Epithelial cell of proximal tubule (primary cell): ENCODE measurements at regions not wholly inside any gene's neighbourhood (a gene's known extent, or its start where the extent isn't known, plus 50 kb on each side); places are given as distances from the start of the nearest gene placed in this dataset.
"Not testable (repeated sequence)": the region's sequence is repeated elsewhere in the genome, so short reads cannot be mapped to it uniquely, and the experiment has no call there.

Experiments
- DNase-seq: peaks from one replicate; pipeline ENCODE4 v3.0.0-alpha.2; 2011; ENCODE audit warnings: low read depth
- H3K4me3 ChIP-seq: 2 replicates; pipeline ENCODE4 v1.5.1; 2011; ENCODE audit warnings: low read depth, mild to moderate bottlenecking, low read length
- TF ChIP-seq, protein P1 (sequence below): conservative IDR thresholded peaks from 2 replicates; pipeline ENCODE4 v1.5.1; 2012; ENCODE audit warnings: low read depth, mild to moderate bottlenecking, low read length

DNA sequence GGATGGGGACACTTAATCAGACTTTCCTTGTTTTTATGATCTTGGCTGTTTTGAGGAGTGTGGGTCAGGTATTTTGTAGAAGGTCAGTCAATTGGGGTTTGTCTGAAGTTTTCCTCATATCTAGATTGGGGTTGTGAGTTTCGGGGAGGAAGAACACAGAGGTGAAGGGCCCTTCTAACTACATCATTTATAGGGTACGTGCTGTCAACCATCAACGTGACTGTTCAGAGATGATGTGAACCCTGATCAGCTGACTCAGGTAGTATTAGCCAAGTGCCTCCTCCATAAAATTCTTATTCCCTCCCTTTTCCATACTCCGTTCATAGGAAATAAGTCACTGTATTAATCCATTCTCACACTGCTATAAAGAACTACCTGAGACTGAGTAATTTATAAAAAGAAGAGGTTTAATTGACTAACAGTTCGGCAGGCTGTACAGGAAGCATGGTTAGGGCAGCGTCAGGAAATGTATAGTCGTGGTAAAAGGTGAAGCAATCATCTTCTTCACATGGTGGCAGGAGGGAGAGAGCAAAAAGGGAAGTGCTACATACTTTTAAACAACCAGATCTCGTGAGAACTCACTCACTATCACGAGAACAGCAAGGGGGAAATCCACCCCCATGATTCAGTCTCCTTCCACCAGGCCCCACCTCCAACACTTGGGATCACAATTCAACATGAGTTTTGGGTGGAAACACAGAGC is 547.1 kb upstream of the LINC00305 start:
- no peak for DNase-seq
- no peak overlapping the region for H3K4me3 ChIP-seq
- TF ChIP-seq, protein P1, sequence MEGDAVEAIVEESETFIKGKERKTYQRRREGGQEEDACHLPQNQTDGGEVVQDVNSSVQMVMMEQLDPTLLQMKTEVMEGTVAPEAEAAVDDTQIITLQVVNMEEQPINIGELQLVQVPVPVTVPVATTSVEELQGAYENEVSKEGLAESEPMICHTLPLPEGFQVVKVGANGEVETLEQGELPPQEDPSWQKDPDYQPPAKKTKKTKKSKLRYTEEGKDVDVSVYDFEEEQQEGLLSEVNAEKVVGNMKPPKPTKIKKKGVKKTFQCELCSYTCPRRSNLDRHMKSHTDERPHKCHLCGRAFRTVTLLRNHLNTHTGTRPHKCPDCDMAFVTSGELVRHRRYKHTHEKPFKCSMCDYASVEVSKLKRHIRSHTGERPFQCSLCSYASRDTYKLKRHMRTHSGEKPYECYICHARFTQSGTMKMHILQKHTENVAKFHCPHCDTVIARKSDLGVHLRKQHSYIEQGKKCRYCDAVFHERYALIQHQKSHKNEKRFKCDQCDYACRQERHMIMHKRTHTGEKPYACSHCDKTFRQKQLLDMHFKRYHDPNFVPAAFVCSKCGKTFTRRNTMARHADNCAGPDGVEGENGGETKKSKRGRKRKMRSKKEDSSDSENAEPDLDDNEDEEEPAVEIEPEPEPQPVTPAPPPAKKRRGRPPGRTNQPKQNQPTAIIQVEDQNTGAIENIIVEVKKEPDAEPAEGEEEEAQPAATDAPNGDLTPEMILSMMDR = no peak

DNA sequence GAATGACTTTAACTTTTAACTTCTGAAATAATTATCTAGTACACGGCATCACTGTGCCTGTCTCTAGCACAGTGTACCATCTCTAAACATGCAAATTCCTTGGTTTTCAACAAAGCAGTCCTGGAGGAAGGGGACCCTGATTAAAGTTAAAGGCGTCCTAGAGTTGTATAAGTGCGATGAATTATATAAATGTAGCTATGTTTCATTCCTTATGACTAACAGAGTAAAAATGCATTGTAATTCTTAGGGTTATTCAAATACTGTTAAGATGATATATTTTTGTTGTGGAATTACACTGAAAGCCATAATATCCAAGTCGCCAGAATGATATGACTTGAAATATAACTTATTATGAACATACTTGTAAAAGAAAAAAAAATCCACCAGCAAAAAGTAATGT is 544.9 kb upstream of the LINC00305 start:
- H3K4me3 ChIP-seq = no peak overlapping the region
- TF ChIP-seq, protein P1 = no peak
- no peak for DNase-seq

DNA sequence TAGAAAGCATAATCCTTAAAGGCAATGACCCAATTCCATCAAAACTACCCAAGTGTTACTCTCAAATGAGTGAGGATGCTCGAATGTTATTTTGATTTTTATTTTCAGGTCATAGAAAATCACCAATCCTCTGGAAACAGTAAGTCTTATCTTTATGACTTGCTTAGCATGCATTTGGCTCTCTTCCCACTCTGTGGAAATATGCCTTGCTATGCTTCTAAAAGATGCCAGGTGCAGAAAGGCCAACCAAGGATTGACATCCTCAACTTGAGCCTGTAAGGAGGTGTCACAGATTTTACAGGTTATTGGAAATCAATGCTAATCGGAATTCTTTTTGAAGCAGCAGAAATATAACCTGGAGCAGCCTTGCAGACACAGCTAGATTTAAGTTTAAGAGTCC is 543.9 kb upstream of the LINC00305 start:
- no peak overlapping the region for H3K4me3 ChIP-seq
- TF ChIP-seq, protein P1 = no peak
- no peak for DNase-seq

DNA sequence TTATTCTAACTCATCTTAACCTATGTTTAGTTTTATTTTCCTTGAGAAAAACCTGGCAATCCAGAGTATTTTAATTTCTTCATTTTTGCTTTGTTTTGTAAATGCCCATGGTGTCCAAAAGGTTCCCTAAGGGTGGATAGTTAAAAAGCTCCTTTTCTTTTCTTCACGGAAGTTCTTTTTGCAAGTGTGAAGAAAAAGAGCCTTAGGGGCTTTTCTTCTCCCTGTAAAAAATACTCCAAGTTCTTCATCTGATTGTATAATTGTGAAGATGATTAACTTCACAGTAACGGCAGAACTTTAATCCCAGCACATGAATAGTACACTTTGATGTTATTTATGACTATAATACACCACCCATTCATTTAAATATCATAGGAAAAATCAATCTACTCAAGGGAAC is 530.2 kb upstream of the LINC00305 start:
- TF ChIP-seq, protein P1 = no peak
- no peak overlapping the region for H3K4me3 ChIP-seq
- no peak for DNase-seq

DNA sequence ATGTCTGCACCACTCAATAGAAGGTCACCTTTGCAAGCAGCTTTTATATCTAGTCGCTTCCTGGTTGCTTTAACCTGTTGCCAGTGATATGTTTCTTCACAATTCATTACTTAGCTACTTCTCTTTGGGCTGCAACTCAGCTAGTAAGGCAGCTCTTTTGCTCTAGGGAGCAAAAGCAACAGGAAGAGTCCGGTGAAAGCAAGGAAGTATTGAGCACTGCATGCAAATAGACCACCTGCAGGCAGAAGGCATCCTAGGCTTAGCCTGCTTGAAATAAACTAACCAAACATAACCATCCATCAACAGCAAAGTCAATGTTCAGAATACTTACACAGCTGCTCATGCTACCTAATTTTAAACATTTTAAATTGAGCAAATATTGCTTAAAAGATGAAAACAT is 529.2 kb upstream of the LINC00305 start:
- no peak overlapping the region for H3K4me3 ChIP-seq
- no peak for DNase-seq
- TF ChIP-seq, protein P1 = no peak

DNA sequence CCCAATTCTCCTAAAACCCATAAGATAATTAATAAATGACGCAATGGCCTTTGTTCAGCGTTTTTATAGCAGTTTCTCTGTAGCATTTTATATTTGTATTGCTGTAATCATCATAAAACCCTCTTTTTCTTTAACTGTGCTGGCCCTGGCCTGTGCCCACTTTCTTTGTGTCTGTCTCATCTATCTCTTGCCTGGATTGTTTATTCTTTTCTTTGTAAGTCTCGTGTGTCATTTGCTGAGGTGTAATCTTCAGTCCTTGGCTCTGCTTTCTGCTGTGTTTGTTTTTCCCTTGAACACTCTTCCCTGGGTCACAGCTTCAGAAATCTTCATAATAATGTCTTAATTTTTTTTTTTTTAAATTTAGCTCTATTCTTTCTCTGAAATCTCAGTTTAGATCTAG is 525.8 kb upstream of the LINC00305 start:
- TF ChIP-seq, protein P1 = no peak
- H3K4me3 ChIP-seq = no peak overlapping the region
- DNase-seq = no peak

DNA sequence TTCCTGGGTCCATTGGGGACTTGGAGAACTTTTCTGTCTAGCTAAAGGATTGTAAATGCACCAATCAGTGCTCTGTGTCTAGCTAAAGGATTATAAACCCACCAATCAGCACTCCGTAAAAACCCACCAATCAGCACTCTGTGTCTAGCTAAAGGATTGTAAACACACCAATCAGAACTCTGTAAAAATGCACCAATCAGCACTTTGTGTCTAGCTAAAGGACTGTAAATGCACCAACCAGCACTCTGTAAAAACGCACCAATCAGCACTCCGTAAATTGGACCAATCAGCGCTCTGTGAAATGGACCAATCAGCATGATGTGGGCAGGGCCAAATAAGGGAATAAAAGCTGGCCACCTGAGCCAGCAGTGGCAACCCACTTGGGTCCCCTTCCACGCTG is 522.4 kb upstream of the LINC00305 start:
- not testable (repeated sequence) for DNase-seq, H3K4me3 ChIP-seq
